ENCODE measurements at regions not wholly inside any gene's neighbourhood (a gene's known extent, or its start where the extent isn't known, plus 50 kb on each side); places are given as distances from the start of the nearest gene placed in this dataset.

DNA sequence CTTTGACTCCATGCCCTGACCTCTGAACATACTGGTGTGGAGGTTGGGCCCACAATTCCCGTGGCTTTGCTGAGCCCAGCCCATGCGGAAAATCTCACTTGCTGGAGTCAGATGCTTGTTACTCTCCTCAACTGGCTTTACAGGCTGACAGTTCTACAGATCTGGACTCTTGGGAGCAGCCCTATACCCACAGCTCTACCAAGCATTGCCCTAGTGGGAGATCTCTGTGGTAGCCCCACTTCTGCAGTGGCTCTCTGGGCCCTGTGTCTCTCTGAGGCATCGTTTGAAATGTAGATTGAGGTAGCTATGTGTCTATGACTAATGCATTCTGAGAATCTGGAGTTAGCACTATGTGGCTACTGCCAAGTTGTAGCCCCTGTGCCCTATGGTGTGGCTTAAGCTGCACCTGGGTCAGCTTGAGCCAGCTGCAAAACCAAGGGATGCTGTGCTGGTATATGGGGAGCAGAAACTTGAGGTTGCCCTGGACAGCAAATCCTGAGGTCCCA lies 625.8 kb upstream of the ALCAM start:
- TF ChIP-seq TAF7 (optimal IDR thresholded peaks at IDR 0.05; ENCODE audit: borderline replicate concordance, low read depth, low read length), result no peak
- TF ChIP-seq, protein P1, sequence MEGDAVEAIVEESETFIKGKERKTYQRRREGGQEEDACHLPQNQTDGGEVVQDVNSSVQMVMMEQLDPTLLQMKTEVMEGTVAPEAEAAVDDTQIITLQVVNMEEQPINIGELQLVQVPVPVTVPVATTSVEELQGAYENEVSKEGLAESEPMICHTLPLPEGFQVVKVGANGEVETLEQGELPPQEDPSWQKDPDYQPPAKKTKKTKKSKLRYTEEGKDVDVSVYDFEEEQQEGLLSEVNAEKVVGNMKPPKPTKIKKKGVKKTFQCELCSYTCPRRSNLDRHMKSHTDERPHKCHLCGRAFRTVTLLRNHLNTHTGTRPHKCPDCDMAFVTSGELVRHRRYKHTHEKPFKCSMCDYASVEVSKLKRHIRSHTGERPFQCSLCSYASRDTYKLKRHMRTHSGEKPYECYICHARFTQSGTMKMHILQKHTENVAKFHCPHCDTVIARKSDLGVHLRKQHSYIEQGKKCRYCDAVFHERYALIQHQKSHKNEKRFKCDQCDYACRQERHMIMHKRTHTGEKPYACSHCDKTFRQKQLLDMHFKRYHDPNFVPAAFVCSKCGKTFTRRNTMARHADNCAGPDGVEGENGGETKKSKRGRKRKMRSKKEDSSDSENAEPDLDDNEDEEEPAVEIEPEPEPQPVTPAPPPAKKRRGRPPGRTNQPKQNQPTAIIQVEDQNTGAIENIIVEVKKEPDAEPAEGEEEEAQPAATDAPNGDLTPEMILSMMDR (IDR thresholded peaks at IDR 0.05; ENCODE audit: control extremely low read depth in 1 of 3, insufficient read depth in 1 of 3, low read depth in 1 of 3, low read length in 3 of 3), result no peak
- no peak for TF ChIP-seq NANOG (IDR thresholded peaks at IDR 0.05; ENCODE audit: insufficient read depth, low read depth, low read length, poor library complexity, severe bottlenecking)
- no peak for TF ChIP-seq EP300 (IDR thresholded peaks at IDR 0.05; ENCODE audit: borderline replicate concordance in 1 of 2, low read depth in 2 of 2, low read length in 2 of 2)
- TF ChIP-seq RNF2 (IDR thresholded peaks at IDR 0.05; ENCODE audit: borderline replicate concordance, low read depth, low read length, missing control alignments, poor library complexity, severe bottlenecking), result no peak
- no peak for TF ChIP-seq JUND (IDR thresholded peaks at IDR 0.05; ENCODE audit: low read length)
- TF ChIP-seq TAF1 (IDR thresholded peaks at IDR 0.05; ENCODE audit: low read depth, low read length), result no peak
- TF ChIP-seq POLR2A (IDR thresholded peaks at IDR 0.05; ENCODE audit: control extremely low read depth in 1 of 2, low read depth in 2 of 2, low read length in 2 of 2), result no peak
- no peak for TF ChIP-seq PHF8 (conservative IDR thresholded peaks at IDR 0.05; ENCODE audit: low read depth, low read length)
- TF ChIP-seq CREB1 (IDR thresholded peaks at IDR 0.05), result no peak
- no peak for TF ChIP-seq HDAC6 (IDR thresholded peaks at IDR 0.05; ENCODE audit: low read depth, low read length)
